Lower leg skin (tissue), 4 donors: ENCODE measurements at regions not wholly inside any gene's neighbourhood (a gene's known extent, or its start where the extent isn't known, plus 50 kb on each side); places are given as distances from the start of the nearest gene placed in this dataset.
"Not testable (repeated sequence)": the region's sequence is repeated elsewhere in the genome, so short reads cannot be mapped to it uniquely, and the experiment has no call there.

Experiments
- DNase-seq, 2 donors: peaks; one replicate each; pipeline ENCODE4 v3.0.0-alpha.2; 2019; ENCODE audit warnings: low spot score in 2 of 2
- H3K4me3 ChIP-seq: fragments of 200-600 bp; sonication (generic); 2 replicates; pipeline ENCODE4 v1.5.1; 2017; ENCODE audit warnings: mild to moderate bottlenecking, low read depth; ENCODE audit not compliant: poor library complexity, severe bottlenecking
- CTCF ChIP-seq, 3 donors: fragments of 450-650 bp; IDR thresholded peaks; one replicate each; pipeline ENCODE4 v1.5.1; 2016; ENCODE audit warnings: antibody characterized with exemption in 3 of 3, mild to moderate bottlenecking in 3 of 3, moderate library complexity in 2 of 3
- POLR2A ChIP-seq, 2 donors: fragments of 450-650 bp; IDR thresholded peaks; one replicate each; pipeline ENCODE4 v1.6.1; 2016 to 2017; ENCODE audit warnings: antibody characterized with exemption in 2 of 2, mild to moderate bottlenecking in 1 of 2, moderate library complexity in 1 of 2
- WGBS, 2 donors: methylation state at CpG; one replicate each; pipeline ENCODE4 v1.1.5; 2018; 5-methylcytosine and 5-hydroxymethylcytosine counted together
- intact Hi-C: fragments of 100-400 bp; cut with DNase I; formaldehyde crosslinking; loops from one replicate; pipeline ENCODE4 v1.15.0; 2023; ENCODE audit warnings: low total_unique reads

GRCh38 chr10:57890691-57891090 lies 377.0 kb downstream of the IPMK start:
- no peak overlapping the region for H3K4me3 ChIP-seq
- TF ChIP-seq CTCF (IDR thresholded peaks at IDR 0.05) (no peak), POLR2A (IDR thresholded peaks at IDR 0.05) (no peak)
- no peak for DNase-seq
- intact Hi-C loops: no loop called here
- 84 to 88% methylated on average over 5 of the region's 5 CpGs for WGBS, 2 donors

- H3K4me3 ChIP-seq, intact Hi-C loops, DNase-seq: not testable (repeated sequence)
- WGBS, 2 donors: 73 to 76% methylated on average over 5 of the region's 5 CpGs
Observed at GRCh38 chr10:57885618-57885968, 382.1 kb downstream of the IPMK start.

- 51 to 74% methylated on average over 2 of the region's 2 CpGs for WGBS, 2 donors
- DNase-seq: no peak
Observed at GRCh38 chr10:57884965-57885617, 382.6 kb downstream of the IPMK start.

GRCh38 chr10:57884407-57884806 lies 383.3 kb downstream of the IPMK start:
- H3K4me3 ChIP-seq: no peak overlapping the region
- WGBS, 2 donors: 54 to 60% methylated on average over 2 of the region's 2 CpGs
- no peak for TF ChIP-seq CTCF (IDR thresholded peaks at IDR 0.05)
- no peak for TF ChIP-seq POLR2A (IDR thresholded peaks at IDR 0.05)
- intact Hi-C loops: no loop called here
- no peak for DNase-seq

More at GRCh38 chr10:57884965-57885617, 382.6 kb downstream of the IPMK start:
- H3K4me3 ChIP-seq: no peak overlapping the region
- no peak for TF ChIP-seq CTCF (IDR thresholded peaks at IDR 0.05)
- no peak for TF ChIP-seq POLR2A (IDR thresholded peaks at IDR 0.05)
- intact Hi-C loops: no loop called here

- DNase-seq: no peak
- 54 to 69% methylated on average over 1 of the region's 1 CpG for WGBS, 2 donors
- intact Hi-C loops: no loop called here
- no peak for TF ChIP-seq CTCF (IDR thresholded peaks at IDR 0.05)
- no peak for TF ChIP-seq POLR2A (IDR thresholded peaks at IDR 0.05)
- no peak overlapping the region for H3K4me3 ChIP-seq
Observed at GRCh38 chr10:57880446-57881227, 387.1 kb downstream of the IPMK start.

GRCh38 chr10:57874810-57875209 lies 392.9 kb downstream of the IPMK start:
- no peak for TF ChIP-seq CTCF (IDR thresholded peaks at IDR 0.05)
- no peak for TF ChIP-seq POLR2A (IDR thresholded peaks at IDR 0.05)
- DNase-seq: no peak
- intact Hi-C loops: no loop called here
- H3K4me3 ChIP-seq: no peak overlapping the region
- WGBS, 2 donors: 73 to 74% methylated on average over 4 of the region's 4 CpGs
